AG09319 (cell line): ENCODE measurements at regions not wholly inside any gene's neighbourhood (a gene's known extent, or its start where the extent isn't known, plus 50 kb on each side); places are given as distances from the start of the nearest gene placed in this dataset.

Experiments
- DNase-seq: peaks from one replicate; pipeline ENCODE4 v3.0.0-alpha.2; 2010; ENCODE audit warnings: low read depth; ENCODE audit errors: extremely low read depth
- CTCF ChIP-seq: IDR thresholded peaks from 2 replicates; pipeline ENCODE4 v1.5.1; 2011; ENCODE audit warnings: low read depth, mild to moderate bottlenecking, inconsistent platforms, low read length, moderate library complexity

GRCh38 chr2:181366675-181367175, 90.5 kb upstream of the ITGA4 start:
- no peak for DNase-seq
- no peak for TF ChIP-seq CTCF

GRCh38 chr2:181367411-181367810, 89.8 kb upstream of the ITGA4 start:
- DNase-seq = no peak
- no peak for TF ChIP-seq CTCF

GRCh38 chr2:181367906-181368435, 89.2 kb upstream of the ITGA4 start:
- no peak for DNase-seq
- no peak for TF ChIP-seq CTCF

- TF ChIP-seq CTCF = no peak
- no peak for DNase-seq
These were observed 87.1 kb upstream of the ITGA4 start for GRCh38 chr2:181370126-181370525.

GRCh38 chr2:181371195-181371594, 86.0 kb upstream of the ITGA4 start:
- no peak for TF ChIP-seq CTCF
- DNase-seq = no peak

- no peak for DNase-seq
These were observed 85.2 kb upstream of the ITGA4 start for GRCh38 chr2:181371782-181372645.

More at GRCh38 chr2:181371782-181372645, 85.2 kb upstream of the ITGA4 start:
- TF ChIP-seq CTCF = no peak
